ENCODE measurements at regions not wholly inside any gene's neighbourhood (a gene's known extent, or its start where the extent isn't known, plus 50 kb on each side); places are given as distances from the start of the nearest gene placed in this dataset.

DNA sequence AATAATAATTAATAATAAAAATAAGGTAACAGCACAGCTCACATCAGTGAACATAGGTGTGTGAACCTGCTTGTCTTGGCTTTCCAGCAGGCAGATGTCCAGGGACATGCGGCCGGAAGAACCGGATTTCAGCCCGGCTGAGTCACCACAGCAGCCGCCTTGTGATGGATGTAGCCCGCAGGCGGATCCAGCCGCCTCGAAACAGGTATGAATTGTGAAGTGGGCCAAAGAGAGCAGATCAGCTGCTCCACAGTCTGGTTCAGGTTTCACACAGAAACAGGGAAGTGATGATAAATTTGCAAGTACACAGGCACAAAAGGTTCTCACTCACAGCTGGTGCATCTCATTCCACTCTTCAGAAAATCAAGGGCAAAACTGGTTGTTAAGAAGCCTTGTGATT, 55.1 kb downstream of the ID4 start:
- Histone ChIP-seq H3F3A (ENCODE audit: insufficient read depth, low read length) (no peaks in the 10 kb centered on the region), H4K20me1 (ENCODE audit: insufficient read depth, low read length) (no peaks in the 10 kb centered on the region), H3K27me3 (ENCODE audit: insufficient read depth, low read length) (no peaks in the 10 kb centered on the region), H3K4me2 (ENCODE audit: low read length) (no peak overlapping the region), H2AFZ (ENCODE audit: low read length) (no peak overlapping the region), H3K36me3 (ENCODE audit: insufficient read depth, low read length) (no peaks in the 10 kb centered on the region), H3K4me1 (ENCODE audit: insufficient read depth, low read length, severe bottlenecking) (no peaks in the 10 kb centered on the region), H3K27ac (ENCODE audit: low read depth, low read length, poor library complexity, severe bottlenecking) (no peak overlapping the region), H3K9me3 (ENCODE audit: low read length) (no peaks in the 10 kb centered on the region), H3K9me2 (ENCODE audit: low read depth, low read length) (no peaks in the 10 kb centered on the region), H3K9ac (ENCODE audit: low read length) (no peak overlapping the region), H3K79me2 (ENCODE audit: insufficient read depth, low read length) (no peaks in the 10 kb centered on the region), H3K4me3 (ENCODE audit: low read depth, low read length, poor library complexity, severe bottlenecking) (no peak overlapping the region)
- TF ChIP-seq, protein P1, sequence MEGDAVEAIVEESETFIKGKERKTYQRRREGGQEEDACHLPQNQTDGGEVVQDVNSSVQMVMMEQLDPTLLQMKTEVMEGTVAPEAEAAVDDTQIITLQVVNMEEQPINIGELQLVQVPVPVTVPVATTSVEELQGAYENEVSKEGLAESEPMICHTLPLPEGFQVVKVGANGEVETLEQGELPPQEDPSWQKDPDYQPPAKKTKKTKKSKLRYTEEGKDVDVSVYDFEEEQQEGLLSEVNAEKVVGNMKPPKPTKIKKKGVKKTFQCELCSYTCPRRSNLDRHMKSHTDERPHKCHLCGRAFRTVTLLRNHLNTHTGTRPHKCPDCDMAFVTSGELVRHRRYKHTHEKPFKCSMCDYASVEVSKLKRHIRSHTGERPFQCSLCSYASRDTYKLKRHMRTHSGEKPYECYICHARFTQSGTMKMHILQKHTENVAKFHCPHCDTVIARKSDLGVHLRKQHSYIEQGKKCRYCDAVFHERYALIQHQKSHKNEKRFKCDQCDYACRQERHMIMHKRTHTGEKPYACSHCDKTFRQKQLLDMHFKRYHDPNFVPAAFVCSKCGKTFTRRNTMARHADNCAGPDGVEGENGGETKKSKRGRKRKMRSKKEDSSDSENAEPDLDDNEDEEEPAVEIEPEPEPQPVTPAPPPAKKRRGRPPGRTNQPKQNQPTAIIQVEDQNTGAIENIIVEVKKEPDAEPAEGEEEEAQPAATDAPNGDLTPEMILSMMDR (IDR thresholded peaks at IDR 0.05; ENCODE audit: low read length), result no peak
- TF ChIP-seq EZH2 (IDR thresholded peaks at IDR 0.05; ENCODE audit: borderline replicate concordance, low read length), result no peak

DNA sequence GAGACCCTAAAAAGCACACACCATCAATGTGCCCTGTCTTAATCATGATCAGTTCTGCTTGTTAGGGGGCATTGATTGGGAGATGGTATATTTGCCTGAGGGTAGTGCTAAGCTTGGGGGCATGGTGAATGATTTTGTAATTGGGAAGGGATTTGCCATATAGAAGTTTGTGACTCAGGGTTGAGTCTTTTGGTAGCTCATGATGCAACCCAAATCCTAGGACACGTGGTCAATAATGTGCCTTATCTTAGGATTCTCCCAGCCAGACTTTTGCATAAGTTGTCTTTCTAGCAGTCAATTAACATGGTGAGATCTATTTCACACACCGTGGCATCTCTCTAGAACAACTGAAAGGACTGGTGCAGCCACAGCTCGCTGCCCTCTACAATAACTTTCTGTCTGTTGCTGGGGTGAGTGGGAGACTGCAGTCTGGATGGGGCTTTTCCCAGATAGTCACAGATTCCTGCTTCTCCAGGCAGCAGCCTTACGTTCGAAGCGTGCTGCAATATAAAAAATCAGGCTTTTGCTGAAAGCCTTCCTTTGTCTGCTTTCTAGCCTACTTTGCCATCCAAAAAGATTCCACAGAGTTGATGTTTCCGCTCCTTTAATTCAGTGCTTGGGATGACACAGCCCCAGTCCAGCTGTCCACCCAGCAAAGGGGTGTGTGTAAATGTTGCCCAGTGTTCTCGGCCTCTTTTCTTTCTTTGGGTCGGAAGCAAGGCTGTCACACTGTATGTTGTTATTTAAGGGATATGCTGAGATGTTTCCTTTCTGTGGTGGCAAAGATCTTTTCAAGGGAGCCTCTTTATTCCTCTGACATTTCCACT, 58.9 kb downstream of the ID4 start:
- Histone ChIP-seq H3K79me2 (ENCODE audit: insufficient read depth, low read length) (no peaks in the 10 kb centered on the region), H3K36me3 (ENCODE audit: insufficient read depth, low read length) (no peaks in the 10 kb centered on the region), H4K20me1 (ENCODE audit: insufficient read depth, low read length) (no peaks in the 10 kb centered on the region), H3K27ac (ENCODE audit: low read depth, low read length, poor library complexity, severe bottlenecking) (no peak overlapping the region), H3K27me3 (ENCODE audit: insufficient read depth, low read length) (no peaks in the 10 kb centered on the region), H3K9ac (ENCODE audit: low read length) (no peak overlapping the region), H3K9me2 (ENCODE audit: low read depth, low read length) (no peaks in the 10 kb centered on the region), H3F3A (ENCODE audit: insufficient read depth, low read length) (no peaks in the 10 kb centered on the region), H3K4me3 (ENCODE audit: low read depth, low read length, poor library complexity, severe bottlenecking) (no peak overlapping the region), H3K4me2 (ENCODE audit: low read length) (no peak overlapping the region), H3K4me1 (ENCODE audit: insufficient read depth, low read length, severe bottlenecking) (no peaks in the 10 kb centered on the region), H2AFZ (ENCODE audit: low read length) (no peak overlapping the region), H3K9me3 (ENCODE audit: low read length) (no peaks in the 10 kb centered on the region)
- TF ChIP-seq, protein P1 (IDR thresholded peaks at IDR 0.05; ENCODE audit: low read length), result no peak
- no peak for TF ChIP-seq EZH2 (IDR thresholded peaks at IDR 0.05; ENCODE audit: borderline replicate concordance, low read length)

DNA sequence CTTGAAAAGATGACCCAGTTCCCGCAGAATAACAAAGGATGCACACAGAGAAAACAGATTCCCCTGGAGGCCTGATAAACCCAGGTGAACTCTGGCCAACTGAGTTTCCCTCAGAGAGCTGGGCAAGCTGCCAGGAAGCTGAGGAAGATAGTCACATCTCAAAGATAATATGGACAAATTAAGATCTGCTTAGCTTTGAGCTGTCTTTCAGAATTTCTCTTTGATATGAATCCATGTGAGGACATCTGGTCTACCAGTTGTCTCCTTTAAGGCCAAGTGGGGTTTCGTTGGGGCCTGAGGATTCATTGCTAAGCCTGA, 59.5 kb downstream of the ID4 start:
- no peak for TF ChIP-seq EZH2 (IDR thresholded peaks at IDR 0.05; ENCODE audit: borderline replicate concordance, low read length)
- TF ChIP-seq, protein P1 (IDR thresholded peaks at IDR 0.05; ENCODE audit: low read length), result no peak
- Histone ChIP-seq H4K20me1 (ENCODE audit: insufficient read depth, low read length) (no peaks in the 10 kb centered on the region), H3K4me3 (ENCODE audit: low read depth, low read length, poor library complexity, severe bottlenecking) (no peak overlapping the region), H3K4me1 (ENCODE audit: insufficient read depth, low read length, severe bottlenecking) (no peaks in the 10 kb centered on the region), H2AFZ (ENCODE audit: low read length) (no peak overlapping the region), H3K9me2 (ENCODE audit: low read depth, low read length) (no peaks in the 10 kb centered on the region), H3F3A (ENCODE audit: insufficient read depth, low read length) (no peaks in the 10 kb centered on the region), H3K79me2 (ENCODE audit: insufficient read depth, low read length) (no peaks in the 10 kb centered on the region), H3K4me2 (ENCODE audit: low read length) (no peak overlapping the region), H3K27me3 (ENCODE audit: insufficient read depth, low read length) (no peaks in the 10 kb centered on the region), H3K27ac (ENCODE audit: low read depth, low read length, poor library complexity, severe bottlenecking) (no peak overlapping the region), H3K9ac (ENCODE audit: low read length) (no peak overlapping the region), H3K9me3 (ENCODE audit: low read length) (no peaks in the 10 kb centered on the region), H3K36me3 (ENCODE audit: insufficient read depth, low read length) (no peaks in the 10 kb centered on the region)

All from OCI-LY1 (cell line).